ENCODE measurements at regions not wholly inside any gene's neighbourhood (a gene's known extent, or its start where the extent isn't known, plus 50 kb on each side); places are given as distances from the start of the nearest gene placed in this dataset.
"Not testable (repeated sequence)": the region's sequence is repeated elsewhere in the genome, so short reads cannot be mapped to it uniquely, and the experiment has no call there.

DNA sequence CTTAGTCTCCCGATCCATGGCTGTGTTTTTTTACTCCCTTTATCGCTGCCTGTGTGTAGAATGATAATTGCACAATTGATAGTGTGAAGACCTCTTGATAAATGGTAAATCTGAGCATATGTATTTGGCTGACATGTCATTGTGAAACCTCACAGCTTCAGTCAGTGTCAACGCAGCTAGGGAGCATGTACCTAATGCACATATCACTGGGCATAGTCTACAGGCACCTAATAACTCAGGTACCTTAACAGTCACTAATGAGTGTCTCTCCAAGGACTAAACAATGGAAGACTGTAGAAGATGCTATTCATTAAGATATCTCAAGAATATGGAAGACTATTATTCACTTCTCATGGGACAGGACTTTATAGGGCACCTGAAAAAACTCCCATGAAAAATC is 101.0 kb upstream of the PTPN20 start:
- DNase-seq = not testable (repeated sequence)

DNA sequence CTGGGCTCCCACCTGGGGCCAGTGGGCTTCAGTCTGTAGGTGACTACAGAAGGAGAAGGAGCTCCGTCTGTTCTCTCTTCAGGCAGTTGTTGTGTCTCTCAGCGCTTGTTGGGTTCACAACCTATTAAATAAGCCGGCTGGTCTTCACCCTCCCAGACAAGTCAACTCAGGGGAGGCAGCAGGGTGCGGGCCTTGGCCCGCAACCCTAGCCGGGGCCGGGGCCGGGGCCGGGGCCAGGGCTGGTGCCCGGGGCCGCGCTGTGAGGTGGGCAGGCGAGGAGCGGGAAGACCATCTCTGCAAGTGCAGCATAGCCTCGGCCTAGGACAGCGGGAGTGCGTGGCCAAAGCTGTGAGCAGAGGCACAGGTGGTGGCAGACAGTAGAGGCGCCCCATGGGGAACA is 95.1 kb upstream of the PTPN20 start:
- not testable (repeated sequence) for DNase-seq

DNA sequence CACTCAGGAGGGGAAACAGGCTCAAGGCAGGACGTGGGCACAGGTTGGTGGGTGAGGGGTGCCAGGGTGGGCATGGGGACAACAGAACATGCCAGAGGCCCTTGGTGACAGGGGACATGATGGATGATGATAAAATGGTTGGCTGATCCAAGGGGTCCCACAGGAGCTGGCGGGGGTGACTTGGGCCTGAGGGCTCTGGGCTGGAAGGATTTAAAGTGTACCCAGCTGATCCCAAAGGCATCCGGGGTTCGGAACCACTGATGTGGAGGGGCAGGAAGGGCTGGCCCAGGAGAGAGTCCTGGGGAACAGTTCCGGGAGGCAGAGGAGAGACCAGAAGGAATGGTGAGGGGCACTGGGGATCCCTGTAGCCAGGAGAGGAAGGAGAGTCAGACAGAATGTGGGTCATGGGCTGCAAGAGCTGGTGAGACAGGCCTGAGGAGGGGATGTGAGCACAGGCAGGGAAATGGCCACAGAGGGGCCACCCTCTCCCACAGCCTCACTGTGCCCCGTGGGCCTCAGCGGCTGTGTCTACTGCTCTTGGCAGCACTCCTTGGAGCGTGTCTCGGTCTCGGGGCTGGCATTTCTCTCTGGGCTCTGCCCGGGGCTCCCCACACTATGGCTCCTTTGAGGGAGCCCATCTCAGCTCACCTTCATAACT is 70.7 kb upstream of the PTPN20 start:
- DNase-seq = not testable (repeated sequence)

DNA sequence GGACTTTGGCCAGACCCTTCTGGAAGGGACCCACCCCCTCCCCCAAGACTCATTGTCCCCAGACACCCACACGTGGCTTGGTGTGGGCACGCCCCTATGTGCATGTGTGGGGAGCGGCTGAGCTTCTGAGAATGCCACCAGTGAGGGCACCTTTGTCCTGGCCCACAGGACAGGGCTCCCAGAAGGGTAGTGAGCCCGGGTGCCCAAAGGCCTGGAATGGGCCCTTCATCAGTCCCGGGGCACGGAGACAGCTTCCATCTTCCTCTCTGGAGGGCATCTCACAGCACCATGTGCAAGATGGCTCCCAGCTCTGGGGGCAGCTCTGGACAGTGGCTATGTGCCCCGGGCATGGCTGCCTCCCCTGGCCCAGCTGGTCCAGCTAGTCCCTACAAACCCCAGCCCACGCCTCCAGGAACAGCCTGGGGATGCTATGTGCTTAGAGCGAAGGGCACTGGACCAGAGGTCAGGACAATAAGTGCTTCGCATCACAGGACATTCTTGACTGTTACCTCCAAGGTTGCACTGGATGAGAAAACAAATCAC is 70.1 kb upstream of the PTPN20 start:
- DNase-seq = not testable (repeated sequence)

DNA sequence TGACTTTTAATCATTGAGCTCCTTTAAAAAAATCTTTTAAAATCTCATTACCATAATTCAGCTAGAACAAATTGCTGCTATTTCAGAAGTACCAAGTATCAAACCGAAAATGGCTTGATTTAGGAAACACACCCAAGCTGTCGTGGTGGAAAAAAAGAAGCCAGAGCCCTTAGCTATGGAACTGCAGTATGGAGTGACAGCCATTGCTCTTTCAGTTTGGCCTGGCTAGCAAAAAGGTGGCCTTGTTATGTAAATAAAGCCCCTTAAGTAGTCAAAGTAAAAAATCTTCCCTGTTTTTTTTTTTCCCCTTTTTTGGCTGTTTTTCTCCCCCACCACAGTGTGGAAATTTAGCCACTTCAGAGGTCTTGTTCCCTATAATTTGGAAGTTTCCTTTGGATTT is 66.0 kb upstream of the PTPN20 start:
- not testable (repeated sequence) for DNase-seq

DNA sequence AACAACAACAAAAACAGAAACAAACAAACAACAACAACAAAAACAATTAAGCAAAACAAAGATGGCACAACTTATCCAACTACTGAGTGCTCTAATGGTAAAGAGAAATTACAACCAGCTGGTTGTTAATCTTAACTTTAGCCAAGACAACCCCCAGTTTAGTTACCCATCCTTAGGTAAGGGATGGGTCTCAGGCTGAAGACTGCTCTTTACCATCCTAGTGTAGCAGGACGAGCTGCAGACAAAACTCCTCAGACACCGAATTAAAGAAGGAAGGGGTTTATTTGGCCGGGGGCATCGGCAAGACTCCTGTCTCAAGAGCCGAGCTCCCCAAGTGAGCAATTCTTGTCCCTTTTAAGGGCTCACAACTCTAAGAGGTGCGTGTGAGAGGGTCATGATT is 65.6 kb upstream of the PTPN20 start:
- not testable (repeated sequence) for DNase-seq

DNA sequence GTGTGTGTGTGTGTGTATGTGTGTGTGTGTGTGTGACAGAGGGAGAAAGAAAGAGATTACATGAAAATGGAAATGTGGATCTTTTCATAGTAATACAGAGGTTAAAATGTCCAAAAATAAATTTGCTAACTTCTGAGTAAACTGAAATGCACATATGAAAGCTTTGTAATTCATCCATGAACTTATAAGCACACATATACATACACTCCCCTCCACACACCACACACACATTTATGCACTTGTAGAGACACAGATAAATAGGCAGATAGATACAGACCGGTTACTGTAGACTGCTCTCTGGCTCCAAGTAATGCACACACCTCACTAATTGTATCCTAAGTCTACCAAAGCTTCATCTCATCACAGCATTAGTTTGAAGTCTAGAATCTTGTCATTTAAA is 50.5 kb upstream of the PTPN20 start:
- DNase-seq = not testable (repeated sequence)

Measured in activated CD4-positive, alpha-beta T cell treated with anti-CD3 and anti-CD28 coated beads, Interleukin-2, amount 50 U/mL, for 1 hour (primary cell).